ENCODE measurements at regions not wholly inside any gene's neighbourhood (a gene's known extent, or its start where the extent isn't known, plus 50 kb on each side); places are given as distances from the start of the nearest gene placed in this dataset.
"Not testable (repeated sequence)": the region's sequence is repeated elsewhere in the genome, so short reads cannot be mapped to it uniquely, and the experiment has no call there.

DNA sequence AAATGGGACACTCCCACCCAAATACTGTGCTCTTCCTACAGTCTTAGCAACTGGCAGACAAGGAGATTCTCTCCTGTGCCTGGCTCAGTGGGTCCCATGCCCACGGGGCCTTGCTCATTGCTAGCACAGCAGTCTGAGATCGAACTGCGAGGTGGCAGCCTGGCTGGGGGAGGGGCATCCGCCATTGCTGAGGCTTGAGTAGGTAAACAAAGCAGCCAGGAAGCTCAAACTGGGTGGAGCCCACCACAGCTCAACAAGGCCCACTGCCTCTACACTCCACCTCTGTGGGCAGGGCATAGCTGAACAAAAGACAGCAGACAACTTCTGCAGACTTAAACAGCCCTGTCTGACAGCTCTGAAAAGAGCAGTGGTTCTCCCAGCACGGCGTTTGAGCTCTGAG, 174.8 kb downstream of the COL12A1 start:
- not testable (repeated sequence) for DNase-seq (ENCODE audit: low read depth in 2 of 2)

DNA sequence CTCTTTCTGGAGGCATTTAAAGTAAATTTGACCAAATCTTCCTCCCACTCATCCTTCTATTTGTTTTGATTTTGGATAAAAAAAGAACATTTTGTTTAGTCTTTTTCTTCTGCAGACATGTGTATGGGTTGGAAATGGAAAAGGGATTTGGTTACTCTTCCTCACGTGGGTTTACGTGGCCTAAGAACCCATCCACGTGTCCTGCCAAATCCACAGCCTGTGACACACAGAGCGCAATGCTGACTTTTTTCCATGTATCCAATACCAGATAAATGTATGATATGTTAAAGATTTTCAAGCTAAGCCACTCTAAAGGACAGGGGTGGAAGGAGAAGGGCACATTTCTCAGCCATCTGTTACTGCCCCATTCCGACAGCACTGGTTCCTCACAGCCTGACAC, 176.5 kb downstream of the COL12A1 start:
- no peak for DNase-seq (ENCODE audit: low read depth in 2 of 2)

DNA sequence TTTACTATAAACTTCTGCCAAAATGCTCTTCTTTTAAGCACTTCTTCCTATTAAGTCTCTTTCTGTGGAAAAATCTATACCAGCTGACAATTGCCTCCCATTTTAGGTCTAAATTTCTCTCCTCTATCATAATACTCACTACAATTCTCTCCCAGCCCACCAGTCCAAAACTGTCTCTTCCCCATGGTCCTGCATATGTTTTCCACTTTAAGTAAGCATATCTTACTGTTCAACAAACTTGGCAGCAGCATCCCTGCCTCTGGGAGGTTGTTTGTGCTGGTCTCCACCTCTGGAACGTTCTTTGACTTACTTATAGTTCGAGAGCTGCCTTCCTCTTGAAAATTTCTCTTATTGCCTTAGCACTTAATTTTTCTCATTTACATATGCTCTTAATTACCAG, 180.5 kb downstream of the COL12A1 start:
- no peak for DNase-seq (ENCODE audit: low read depth in 2 of 2)

DNA sequence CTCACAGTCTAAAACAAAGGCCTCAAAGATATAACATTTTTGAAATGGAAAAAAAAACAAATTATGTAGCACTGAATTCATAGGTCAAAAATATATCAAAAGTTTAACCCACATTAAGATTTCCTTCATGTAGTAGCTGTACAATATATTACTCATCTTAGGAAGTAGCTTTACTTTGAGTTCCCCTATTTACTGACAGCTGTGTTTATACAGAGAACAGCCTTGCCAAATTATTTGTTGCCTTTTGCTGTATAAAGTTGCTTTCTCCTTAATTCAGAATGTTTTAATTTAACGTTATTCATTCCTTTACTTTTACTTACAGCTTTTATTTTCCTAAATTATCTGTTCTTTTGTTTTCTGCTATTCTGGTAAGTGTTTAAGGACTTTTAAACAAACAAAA, 181.0 kb downstream of the COL12A1 start:
- DNase-seq (ENCODE audit: low read depth in 2 of 2) = no peak

DNA sequence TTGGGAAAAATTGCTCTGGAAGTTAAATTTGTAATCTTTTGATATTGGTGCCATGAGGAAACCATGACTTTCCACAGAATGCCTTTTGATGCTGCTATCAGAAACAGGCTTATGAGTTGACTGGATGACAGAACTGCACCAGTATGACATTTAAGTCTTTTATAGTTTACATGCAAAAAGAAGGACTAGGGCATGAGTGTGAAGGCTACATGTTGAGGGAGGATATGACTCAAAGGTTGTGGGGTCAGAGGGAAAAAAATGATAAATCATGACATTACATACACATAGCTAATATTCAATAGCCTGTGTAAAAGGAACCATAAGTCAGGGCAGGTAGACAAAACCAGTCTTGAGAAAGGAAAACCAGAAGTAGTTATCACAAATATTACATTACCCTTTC, 182.2 kb downstream of the COL12A1 start:
- no peak for DNase-seq (ENCODE audit: low read depth in 2 of 2)

DNA sequence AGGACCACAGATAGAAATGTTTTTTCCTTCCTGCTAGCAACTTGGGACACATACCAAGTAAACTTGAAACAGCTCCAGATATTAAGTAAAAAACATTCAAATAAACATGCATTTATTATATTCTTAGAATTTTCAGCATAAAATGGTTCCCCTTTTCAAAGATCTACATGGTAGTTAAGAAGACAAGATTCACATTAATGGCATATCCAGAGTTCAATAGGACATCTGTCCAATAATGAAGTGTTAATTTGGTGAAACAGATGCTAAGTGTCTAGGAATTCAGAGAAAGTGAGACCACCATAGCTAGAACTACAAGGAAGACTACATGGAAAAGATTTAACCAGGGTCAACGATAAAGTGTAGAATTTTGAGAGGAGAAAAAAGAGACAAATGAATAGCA, 184.9 kb downstream of the COL12A1 start:
- DNase-seq (ENCODE audit: low read depth in 2 of 2) = no peak

DNA sequence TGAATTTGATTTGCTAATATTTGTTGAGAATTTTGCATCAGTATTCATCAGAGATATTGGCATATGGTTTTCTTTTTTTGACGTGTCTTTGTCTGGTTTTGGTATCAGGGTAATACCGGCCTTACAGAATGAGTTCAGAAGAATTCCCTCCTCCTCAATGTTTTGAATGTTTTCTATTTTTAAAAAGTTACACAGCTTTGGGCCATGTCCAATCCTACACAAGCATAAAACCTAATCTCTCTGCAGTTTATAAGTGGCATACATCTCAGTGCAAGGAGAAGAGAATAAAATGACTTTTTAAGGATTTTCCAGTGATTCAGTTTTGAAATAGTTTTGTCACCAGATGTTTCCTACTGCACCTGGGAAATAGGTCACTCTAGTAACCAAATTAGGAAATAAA, 185.5 kb downstream of the COL12A1 start:
- no peak for DNase-seq (ENCODE audit: low read depth in 2 of 2)

DNA sequence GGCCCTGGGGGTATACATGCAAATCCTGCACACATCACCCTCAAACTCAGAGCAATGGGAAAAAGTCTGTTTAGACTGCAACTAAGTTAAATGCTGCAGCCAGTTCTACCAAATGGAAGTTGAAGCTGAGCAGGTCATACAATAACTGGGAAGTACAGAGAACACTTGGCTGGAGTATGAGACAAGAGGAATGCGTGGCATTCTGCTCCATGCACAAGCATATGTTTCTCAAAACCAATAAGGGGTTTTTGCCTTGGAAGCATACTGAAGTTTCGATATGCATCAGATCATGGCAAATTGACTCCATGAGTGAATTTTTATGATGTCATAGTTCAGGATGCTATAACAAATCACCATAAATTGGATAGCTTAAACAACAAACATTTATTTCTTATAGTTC, 193.8 kb downstream of the COL12A1 start:
- DNase-seq (ENCODE audit: low read depth in 2 of 2) = peak; percentile 20 to 25

DNA sequence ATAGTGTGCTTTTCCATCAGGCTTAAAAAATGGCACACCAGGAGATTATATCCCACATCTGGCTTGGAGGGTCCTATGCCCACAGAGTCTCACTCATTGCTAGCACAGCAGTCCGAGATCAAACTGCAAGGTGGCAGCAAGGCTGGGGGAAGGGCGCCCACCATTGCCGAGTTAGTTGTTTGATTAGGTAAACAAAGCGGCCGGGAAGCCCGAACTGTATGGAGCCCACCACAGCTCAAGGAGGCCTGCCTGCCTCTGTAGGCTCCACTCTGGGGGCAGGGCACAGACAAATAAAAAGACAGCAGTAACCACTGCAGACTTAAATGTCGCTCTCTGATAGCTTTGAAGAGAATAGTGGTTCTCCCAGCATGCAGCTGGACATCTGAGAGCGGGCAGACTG, 201.9 kb downstream of the COL12A1 start:
- not testable (repeated sequence) for DNase-seq (ENCODE audit: low read depth in 2 of 2)

DNA sequence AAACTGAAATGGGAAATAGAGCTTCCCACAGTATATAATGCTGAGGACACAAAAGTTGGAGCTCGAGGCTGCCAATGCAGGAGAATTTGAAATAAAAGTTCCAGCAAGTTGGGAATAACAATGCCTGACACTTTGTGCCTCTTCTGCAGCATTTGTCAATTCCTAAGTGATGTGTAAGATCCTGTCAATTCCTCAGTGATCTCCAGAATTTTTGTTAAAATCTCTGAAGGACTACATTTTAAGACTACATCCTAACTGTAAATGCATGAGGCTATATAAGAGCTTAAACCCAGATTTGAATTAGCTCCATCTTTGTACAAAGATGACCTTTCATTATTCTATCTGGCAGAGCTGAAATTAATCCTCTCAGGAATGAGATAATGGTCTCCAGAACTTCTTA, 208.2 kb downstream of the COL12A1 start:
- no peak for DNase-seq (ENCODE audit: low read depth in 2 of 2)

DNA sequence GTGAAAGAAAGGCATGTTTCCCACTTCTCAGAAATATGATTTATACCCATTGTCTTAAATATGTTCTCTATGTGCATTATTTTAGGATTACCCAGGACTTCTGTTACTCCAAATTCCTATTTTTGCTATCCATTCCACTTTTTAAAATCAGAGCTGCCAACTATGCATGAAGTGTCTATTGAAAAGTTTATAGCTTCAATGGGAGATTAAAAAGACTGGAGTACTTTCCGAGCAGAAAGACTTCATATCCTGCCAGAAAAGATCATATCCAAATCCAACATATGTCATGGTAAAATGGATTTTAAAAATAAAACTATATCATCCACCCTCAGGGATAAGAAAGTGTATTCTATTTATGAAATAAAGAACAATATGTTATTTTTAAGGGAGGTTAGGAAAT, 212.7 kb downstream of the COL12A1 start:
- no peak for DNase-seq (ENCODE audit: low read depth in 2 of 2)

DNA sequence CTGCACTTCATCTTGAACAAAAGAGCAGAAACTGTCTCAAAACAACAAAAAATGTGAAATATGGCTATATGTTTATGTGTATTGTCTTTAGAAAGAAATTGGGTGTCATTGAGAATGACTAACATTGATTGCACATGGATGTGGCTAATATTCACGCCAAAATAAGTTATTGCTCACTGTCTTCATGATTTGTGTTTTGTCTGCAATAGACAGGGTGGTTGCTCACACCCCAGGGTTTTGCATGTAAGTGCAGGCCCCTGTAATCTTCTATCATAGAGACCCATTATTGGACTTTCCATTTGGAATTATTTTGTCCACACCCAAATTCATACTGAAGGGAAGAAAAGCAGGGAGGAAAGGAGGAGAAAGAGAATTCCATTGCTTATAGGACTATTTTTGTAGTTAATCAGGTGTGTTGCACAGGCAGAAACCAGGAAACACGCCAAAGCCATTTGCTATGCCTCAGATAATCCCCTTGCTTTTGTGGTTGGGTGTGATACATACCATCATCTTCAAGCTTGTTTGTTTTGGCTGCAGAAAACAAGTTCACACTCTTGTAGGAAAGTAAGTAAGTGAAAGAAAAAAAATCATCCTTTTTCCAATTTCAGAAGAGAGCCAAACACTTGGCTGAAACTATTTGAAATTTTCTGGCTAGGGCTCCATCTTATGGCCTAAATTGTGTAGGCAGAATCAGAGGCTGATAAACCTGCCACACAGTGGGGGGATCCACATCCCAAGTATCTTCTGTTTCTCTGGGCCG, 214.1 kb downstream of the COL12A1 start:
- peak; percentile 76 for DNase-seq (ENCODE audit: low read depth in 2 of 2)

DNA sequence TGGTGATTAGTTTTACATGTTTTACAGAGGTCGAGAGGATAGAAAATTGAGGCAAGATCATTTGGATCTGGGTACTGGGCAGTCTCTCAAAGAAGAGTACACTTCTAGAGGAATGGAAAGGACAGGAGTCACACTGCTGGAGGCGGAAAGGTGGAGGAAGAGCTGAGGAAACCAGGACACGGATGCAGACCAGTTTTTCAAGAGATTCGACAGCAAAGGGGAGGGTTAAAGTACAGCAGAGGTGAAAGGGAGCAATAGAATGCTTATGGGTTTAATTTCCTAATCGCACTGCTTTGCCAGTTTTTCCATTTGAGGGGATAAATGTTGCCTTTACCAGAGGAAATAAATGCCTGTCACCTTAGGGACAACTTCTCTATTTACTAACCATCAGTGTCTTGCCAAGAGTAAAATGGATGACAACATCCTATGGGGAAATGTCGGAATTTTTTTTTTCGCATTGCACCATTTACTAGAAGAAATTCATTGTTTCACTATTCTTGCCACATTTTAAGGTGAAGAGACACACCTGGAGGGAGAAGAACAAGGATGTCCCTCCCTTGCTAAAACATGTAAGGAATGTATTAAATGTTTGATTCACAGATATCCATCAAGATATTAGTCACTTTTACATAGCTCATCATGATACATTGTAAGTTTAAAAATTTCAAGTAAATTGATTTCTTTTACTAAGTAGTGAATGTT, 226.6 kb downstream of the COL12A1 start:
- no peak for DNase-seq (ENCODE audit: low read depth in 2 of 2)

DNA sequence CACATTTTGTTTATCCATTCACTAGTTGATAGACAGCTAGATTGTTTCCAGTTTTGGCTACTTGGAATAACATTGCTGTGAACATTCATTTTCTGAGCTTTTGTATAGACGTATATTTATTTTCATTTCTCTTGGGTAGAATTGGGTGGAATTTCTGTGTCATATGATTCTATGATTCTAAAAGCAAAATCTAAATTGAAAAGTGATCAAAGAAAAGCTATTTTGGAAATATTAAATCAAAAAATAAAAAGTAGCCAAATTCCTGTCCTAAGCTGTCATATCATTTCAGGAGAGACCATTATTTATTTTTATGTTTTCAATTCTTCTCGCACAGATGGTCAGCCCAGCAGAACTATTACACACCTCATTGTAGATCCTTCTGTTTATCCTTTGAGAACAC, 229.2 kb downstream of the COL12A1 start:
- no peak for DNase-seq (ENCODE audit: low read depth in 2 of 2)

DNA sequence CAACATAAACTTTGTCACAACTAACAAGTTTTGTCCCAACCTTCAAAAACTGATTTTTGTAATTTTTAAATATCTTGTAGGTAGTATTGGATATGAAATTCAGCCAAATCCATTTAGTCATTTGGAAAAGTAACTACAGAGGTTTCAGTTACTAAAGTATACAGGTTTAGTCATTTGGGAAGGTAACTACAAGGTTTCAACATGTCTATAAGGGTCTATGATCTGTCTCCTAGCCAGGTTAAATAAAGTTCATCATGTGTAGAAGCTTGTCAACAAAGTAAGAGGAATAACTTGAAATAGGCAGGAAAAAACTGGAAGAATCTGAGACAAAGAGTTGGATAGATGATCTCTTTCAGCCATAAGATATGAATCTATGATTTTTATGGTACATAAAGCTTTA, 229.8 kb downstream of the COL12A1 start:
- DNase-seq (ENCODE audit: low read depth in 2 of 2) = no peak

DNA sequence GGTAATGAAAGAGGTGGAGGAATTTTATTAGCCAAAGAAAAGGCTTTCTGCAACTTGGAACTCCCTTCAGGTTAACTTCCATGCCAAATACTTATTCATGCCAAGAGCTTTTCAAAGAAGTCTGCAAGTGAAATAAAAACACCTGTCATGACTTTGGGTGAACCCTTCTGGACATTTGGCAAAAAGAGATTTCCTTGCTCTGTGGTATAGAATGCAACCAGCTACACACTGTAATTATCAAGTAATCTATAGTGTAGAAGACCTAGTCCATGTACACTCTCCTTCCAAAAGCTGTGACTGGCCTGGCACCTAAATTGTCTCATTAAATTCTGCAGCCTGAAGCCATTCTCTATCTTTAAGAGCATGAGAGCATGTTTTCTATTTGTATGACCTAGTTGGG, 232.3 kb downstream of the COL12A1 start:
- no peak for DNase-seq (ENCODE audit: low read depth in 2 of 2)

DNA sequence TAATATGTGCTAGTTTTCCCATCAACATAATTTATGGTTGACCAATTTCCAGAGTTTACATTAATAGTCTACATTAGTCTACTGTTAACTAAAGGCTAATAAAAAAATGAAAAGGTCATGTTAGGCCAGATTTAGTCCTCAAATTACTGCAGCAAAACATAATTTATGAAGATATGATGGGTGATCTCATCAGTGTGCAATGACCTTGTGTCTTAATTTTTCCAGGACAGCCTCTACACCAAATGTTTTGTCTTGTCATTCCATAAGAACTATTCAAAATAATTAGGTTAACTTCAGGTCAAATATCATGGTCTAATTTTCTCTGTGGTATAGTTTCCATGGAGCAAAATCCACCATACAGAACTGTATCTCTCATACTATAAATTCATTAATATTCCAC, 234.2 kb downstream of the COL12A1 start:
- DNase-seq (ENCODE audit: low read depth in 2 of 2) = peak; percentile 27 to 31

DNA sequence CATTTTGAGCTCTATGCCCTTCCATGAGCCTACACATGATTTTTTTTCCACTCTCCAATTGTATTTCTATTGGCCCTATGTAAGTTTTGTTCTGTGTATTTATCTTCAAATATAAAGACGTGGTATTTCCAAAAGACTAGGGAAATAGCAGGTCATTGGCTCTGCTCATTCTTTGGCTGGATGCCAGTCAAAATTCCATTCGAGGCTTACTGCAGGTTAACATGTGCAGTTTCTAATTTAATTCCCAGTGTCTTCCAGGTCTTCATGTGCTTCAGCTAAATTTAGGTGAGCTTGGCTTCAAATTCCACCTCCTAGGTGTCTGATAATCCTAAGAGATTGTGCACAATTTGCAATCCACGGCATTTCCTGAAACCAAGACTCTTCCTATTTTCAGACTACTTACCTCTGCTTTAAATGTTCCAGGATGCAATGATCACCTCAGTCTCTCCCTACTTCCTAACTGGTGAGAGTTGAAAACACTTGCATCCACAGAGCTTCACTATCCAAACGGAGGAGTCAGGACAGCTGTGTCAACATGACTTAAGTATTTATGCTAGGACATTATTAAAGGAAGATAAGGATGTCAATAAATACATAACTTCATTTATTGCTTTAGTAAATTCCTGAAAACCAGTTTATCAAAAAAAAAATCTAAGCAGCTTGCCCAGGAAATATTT, 236.1 kb downstream of the COL12A1 start:
- DNase-seq (ENCODE audit: low read depth in 2 of 2) = no peak

DNA sequence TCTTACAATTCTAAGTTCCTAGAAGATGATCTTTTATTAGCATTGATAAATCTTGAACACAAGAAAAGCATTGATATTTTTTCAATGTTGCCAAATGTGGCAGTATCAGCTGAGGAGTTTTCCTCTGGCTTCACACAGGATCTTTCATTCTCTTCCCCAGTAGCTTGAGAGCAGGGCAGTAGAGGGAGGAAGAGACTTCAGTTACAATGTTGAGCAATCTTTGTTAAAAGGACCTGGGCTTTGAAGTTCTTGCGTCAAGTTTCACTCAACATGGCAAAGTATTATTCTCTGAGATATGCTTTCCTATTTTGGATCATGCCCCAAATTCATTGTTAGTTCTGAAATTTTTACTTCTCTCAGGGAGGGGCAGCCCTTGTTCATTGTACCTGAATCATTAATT, 238.0 kb downstream of the COL12A1 start:
- DNase-seq (ENCODE audit: low read depth in 2 of 2) = no peak

DNA sequence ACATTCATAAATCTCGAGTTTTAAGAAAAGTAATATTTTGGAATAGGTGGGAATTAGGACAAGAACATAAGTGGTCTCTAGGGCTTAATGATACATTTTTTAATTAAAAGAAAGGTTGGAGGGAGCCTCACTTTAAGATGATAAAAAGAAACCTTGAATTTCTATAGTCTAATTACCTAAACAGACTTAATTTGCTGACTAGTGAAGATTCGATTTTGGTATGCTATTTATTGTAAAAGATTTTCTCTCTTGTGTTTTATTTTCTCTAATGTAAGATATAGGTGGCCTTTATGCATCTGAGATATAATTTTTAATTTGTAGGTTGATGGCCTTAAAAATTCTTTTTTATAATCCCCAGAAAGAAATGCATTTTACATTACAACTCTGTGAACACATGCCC, 239.1 kb downstream of the COL12A1 start:
- no peak for DNase-seq (ENCODE audit: low read depth in 2 of 2)

DNA sequence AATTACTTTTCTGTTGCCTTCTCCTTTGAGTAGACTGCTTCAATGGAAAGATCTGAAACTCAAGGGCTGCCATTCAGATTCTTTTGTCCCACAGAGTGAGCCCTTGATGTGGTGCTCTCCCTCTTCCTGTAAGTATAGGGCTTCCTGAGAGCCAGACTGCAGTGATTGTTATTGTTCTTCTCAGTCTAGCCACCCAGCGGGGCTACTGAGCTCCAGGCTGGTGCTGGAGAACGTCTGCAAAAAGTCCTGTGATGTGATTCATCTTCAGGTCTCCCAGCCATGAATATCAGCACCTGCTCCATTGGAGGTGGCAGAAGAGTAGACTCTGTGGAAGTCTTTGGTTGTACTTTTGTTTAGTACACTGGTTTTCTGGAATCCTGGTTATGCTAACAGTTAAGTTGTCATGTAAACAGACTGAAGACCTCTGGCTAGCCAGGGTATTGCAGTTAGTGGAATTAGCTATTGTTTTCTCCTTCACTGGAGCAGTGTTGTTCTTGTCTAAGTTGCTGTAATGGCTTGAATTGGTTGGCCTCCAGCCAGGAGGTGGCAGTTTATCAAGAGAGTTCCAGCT, 240.9 kb downstream of the COL12A1 start:
- DNase-seq (ENCODE audit: low read depth in 2 of 2) = no peak

DNA sequence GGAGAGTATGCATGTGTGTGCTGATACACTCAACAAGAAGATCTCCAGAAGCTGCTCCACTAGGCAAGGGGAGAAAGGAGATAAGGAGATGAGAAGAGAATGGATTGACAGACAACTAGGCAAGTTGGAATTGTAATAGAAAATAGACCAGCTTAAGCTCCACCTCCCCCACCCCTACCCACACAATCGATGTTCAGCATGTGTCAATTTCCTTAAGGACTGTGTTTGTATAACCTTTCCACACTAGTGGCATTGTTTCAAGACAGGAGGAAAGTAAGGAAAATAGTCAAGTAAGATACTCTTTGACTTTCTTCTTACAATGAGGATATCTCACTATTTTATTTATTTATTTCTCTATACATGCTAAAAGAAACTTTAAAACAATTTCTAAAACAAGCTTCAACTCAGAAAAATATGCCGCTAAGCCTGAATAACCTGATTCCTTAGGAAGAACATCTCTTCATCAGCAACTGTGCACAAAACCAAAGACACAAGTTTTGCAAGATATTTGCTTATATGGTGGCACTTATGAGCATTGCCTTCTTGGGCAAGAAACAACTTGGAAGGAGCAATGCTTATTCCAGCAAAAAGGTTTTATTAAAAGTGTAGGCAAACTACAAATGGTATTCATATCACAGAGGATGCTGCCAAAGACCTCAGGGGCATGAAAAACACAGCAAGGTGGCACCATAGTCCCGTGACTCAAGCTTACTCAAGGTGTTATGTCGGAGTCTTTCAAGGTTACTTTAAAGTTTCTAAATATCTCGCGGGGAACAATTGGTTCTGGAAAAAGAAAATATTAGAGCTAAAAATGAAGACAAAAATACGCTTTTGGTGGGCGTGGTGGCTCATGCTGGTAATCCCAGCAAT, 249.1 kb downstream of the COL12A1 start:
- DNase-seq (ENCODE audit: low read depth in 2 of 2) = no peak

Data from fibroblast of skin of left quadriceps (primary cell).